HepG2 (cell line): ENCODE measurements at regions not wholly inside any gene's neighbourhood (a gene's known extent, or its start where the extent isn't known, plus 50 kb on each side); places are given as distances from the start of the nearest gene placed in this dataset.

Experiments
- CBX5 ChIP-seq: sonication (generic); formaldehyde crosslinking; IDR thresholded peaks from 2 replicates; pipeline ENCODE4 v1.4.0; 2020; ENCODE audit warnings: missing genetic modification reagents, borderline replicate concordance
- ETV6 ChIP-seq: sonication (generic); formaldehyde crosslinking; conservative IDR thresholded peaks from 2 replicates; pipeline ENCODE4 v1.4.0; 2020; ENCODE audit warnings: missing genetic modification reagents
- KLF16 ChIP-seq, 2 experiments: sonication (generic) in 1 of 2; formaldehyde crosslinking in 1 of 2; IDR thresholded peaks; 2 replicates each; pipeline versions ENCODE4 v1.6.1 to v1.8.0; 2016 to 2023; ENCODE audit warnings: missing genetic modification reagents in 2 of 2, missing compliant biosample characterization in 1 of 2
- MAFK ChIP-seq, 2 experiments: IDR thresholded peaks in 1 of 2; conservative IDR thresholded peaks in 1 of 2; 2 replicates each; pipeline ENCODE4 v1.6.1; 2011; ENCODE audit warnings: improper control_type of control experiment in 2 of 2, low read length in 2 of 2
- POLR2AphosphoS5 ChIP-seq: IDR thresholded peaks from 2 replicates; pipeline ENCODE4 v1.6.1; 2012; ENCODE audit warnings: low read depth, low read length
- SMC3 ChIP-seq: IDR thresholded peaks from 2 replicates; pipeline ENCODE4 v1.6.1; 2011; ENCODE audit warnings: low read length, improper control_type of control experiment
- U2AF2 ChIP-seq: fragments of 200-400 bp; formaldehyde crosslinking; IDR thresholded peaks from 2 replicates; pipeline ENCODE4 v1.6.1; 2017; ENCODE audit warnings: low read depth, mild to moderate bottlenecking, low read length
- ZNF12 ChIP-seq: sonication (generic); formaldehyde crosslinking; IDR thresholded peaks from 2 replicates; pipeline ENCODE4 v1.5.0; 2020; ENCODE audit warnings: missing genetic modification reagents
- ZNF205 ChIP-seq: IDR thresholded peaks from 2 replicates; pipeline ENCODE4 v1.6.1; 2018; ENCODE audit warnings: missing biosample characterization, missing genetic modification reagents
- ZNF260 ChIP-seq: sonication (generic); formaldehyde crosslinking; IDR thresholded peaks from 2 replicates; pipeline ENCODE4 v1.4.0; 2020; ENCODE audit warnings: missing genetic modification reagents, low read depth, mild to moderate bottlenecking, borderline replicate concordance
- ZNF644 ChIP-seq: IDR thresholded peaks from 2 replicates; pipeline ENCODE4 v1.6.1; 2016; ENCODE audit warnings: low read depth
- ZNF674 ChIP-seq: sonication (generic); formaldehyde crosslinking; IDR thresholded peaks from 2 replicates; pipeline ENCODE4 v1.5.0; 2020; ENCODE audit warnings: low read depth, mild to moderate bottlenecking, missing genetic modification reagents
- TF ChIP-seq, protein P1 (sequence below): sonication (generic); formaldehyde crosslinking; IDR thresholded peaks from 2 replicates; pipeline ENCODE4 v1.4.0; 2020; ENCODE audit warnings: mild to moderate bottlenecking, missing genetic modification reagents

GRCh38 chr2:9764153-9764778, 79.0 kb upstream of the TAF1B start:
- no peak for TF ChIP-seq ZNF260
- TF ChIP-seq, protein P1, sequence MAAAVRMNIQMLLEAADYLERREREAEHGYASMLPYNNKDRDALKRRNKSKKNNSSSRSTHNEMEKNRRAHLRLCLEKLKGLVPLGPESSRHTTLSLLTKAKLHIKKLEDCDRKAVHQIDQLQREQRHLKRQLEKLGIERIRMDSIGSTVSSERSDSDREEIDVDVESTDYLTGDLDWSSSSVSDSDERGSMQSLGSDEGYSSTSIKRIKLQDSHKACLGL: no peak
- no peak for TF ChIP-seq ETV6 (CRISPR knock-in tag)
- TF ChIP-seq U2AF2: no peak
- no peak for TF ChIP-seq SMC3
- no peak for TF ChIP-seq MAFK (conservative IDR thresholded peaks at IDR 0.05 in 1 of 2, IDR thresholded peaks at IDR 0.05 in 1 of 2; ENCODE audit: low read length in 2 of 2)
- no peak for TF ChIP-seq POLR2AphosphoS5
- no peak for TF ChIP-seq ZNF205 (CRISPR knock-in tag)
- TF ChIP-seq ZNF12 (CRISPR knock-in tag): no peak
- TF ChIP-seq ZNF674 (CRISPR knock-in tag): no peak
- no peak for TF ChIP-seq CBX5 (CRISPR knock-in tag)
- TF ChIP-seq KLF16 (CRISPR knock-in tag; IDR thresholded peaks at IDR 0.05): no peak
- no peak for TF ChIP-seq ZNF644 (CRISPR knock-in tag)
